ENCODE measurements at regions not wholly inside any gene's neighbourhood (a gene's known extent, or its start where the extent isn't known, plus 50 kb on each side); places are given as distances from the start of the nearest gene placed in this dataset.

- no peak overlapping the region for H3K4me3 ChIP-seq (ENCODE audit: low read depth, low read length)
- no peak for TF ChIP-seq CTCF (IDR thresholded peaks at IDR 0.05; ENCODE audit: low read depth, low read length)
Observed at GRCh38 chr17:6011206-6011605, 59.0 kb upstream of the WSCD1 start.

GRCh38 chr17:6018788-6019187 lies 51.4 kb upstream of the WSCD1 start:
- no peak overlapping the region for H3K4me3 ChIP-seq (ENCODE audit: low read depth, low read length)
- no peak for TF ChIP-seq CTCF (IDR thresholded peaks at IDR 0.05; ENCODE audit: low read depth, low read length)

GRCh38 chr17:6019959-6020358 lies 50.2 kb upstream of the WSCD1 start:
- no peak for TF ChIP-seq CTCF (IDR thresholded peaks at IDR 0.05; ENCODE audit: low read depth, low read length)
- H3K4me3 ChIP-seq (ENCODE audit: low read depth, low read length) = no peak overlapping the region

- no peak for TF ChIP-seq CTCF (IDR thresholded peaks at IDR 0.05; ENCODE audit: low read depth, low read length)
- no peak overlapping the region for H3K4me3 ChIP-seq (ENCODE audit: low read depth, low read length)
Observed at GRCh38 chr17:6020376-6021010, 49.7 kb upstream of the WSCD1 start.

Measured in WI38 (cell line).